ENCODE measurements at regions not wholly inside any gene's neighbourhood (a gene's known extent, or its start where the extent isn't known, plus 50 kb on each side); places are given as distances from the start of the nearest gene placed in this dataset.

GRCh38 chr14:83007641-83008225 lies 1474.1 kb upstream of the SEL1L start:
- H3K36me3 Mint-ChIP-seq (ENCODE audit: insufficient read depth) = no peaks in the 10 kb centered on the region
- DNase-seq = no peak
- ATAC-seq = no peak
- no peaks in the 10 kb centered on the region for H3K4me1 Mint-ChIP-seq (ENCODE audit: low read depth)
- no peaks in the 10 kb centered on the region for H3K27me3 Mint-ChIP-seq (ENCODE audit: low read depth)
- H3K4me3 Mint-ChIP-seq = no peak overlapping the region
- H3K9me3 Mint-ChIP-seq = peaks cover 11% of the 10 kb centered on the region

GRCh38 chr14:83017296-83017695 lies 1483.6 kb upstream of the SEL1L start:
- ATAC-seq (no peak), DNase-seq (no peak)
- Mint-ChIP-seq H3K4me3 (no peak overlapping the region), H3K27me3 (ENCODE audit: low read depth) (no peaks in the 10 kb centered on the region), H3K9me3 (peaks cover 25% of the 10 kb centered on the region), H3K4me1 (ENCODE audit: low read depth) (no peaks in the 10 kb centered on the region), H3K36me3 (ENCODE audit: insufficient read depth) (no peaks in the 10 kb centered on the region)

- DNase-seq (no peak), ATAC-seq (no peak)
- Mint-ChIP-seq H3K27me3 (ENCODE audit: low read depth) (no peaks in the 10 kb centered on the region), H3K36me3 (ENCODE audit: insufficient read depth) (no peaks in the 10 kb centered on the region), H3K9me3 (peaks cover 26% of the 10 kb centered on the region), H3K4me1 (ENCODE audit: low read depth) (no peaks in the 10 kb centered on the region), H3K4me3 (no peak overlapping the region)
Measured at GRCh38 chr14:83019744-83020414, 1486.2 kb upstream of the SEL1L start.

DNA sequence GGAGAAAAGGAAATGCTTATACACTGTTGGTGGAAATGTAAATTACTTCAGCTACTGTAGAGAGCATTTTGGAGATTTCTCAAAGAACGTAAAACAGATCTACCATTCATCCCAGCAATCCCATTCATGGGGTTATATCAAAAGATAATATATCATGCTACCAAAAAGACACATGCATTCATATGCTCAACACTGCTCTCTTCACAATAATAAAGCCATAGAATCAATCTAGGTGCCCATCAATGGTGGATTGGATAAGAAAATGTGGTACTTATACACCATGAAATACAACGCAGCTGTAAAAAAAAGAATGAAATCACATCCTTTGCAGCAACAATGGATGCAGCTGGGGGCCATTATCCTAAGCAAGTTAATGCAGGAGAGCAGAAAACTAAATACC lies 1487.7 kb upstream of the SEL1L start:
- DNase-seq (no peak), ATAC-seq (no peak)
- Mint-ChIP-seq H3K36me3 (ENCODE audit: insufficient read depth) (no peaks in the 10 kb centered on the region), H3K9me3 (peaks cover 35% of the 10 kb centered on the region), H3K27me3 (ENCODE audit: low read depth) (no peaks in the 10 kb centered on the region), H3K4me3 (no peak overlapping the region), H3K4me1 (ENCODE audit: low read depth) (no peaks in the 10 kb centered on the region)

DNA sequence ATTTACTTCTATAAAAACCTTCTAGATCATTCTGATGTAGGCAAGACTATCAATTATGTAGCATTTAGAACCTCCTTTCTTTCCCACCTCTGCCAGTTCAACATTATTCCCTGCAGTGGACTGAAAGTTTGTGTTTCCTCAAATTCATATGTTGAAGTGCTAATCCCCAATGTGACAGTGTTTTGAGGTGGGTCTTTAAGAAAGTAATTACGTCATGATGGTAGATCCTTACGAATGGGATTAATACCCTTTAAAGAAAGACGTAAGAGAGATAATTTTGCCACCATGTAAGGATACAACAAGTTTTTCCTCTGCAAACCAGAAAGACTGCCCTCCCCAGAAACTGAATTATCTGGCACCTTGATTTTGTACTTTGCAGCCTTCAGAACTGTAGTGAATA lies 1489.7 kb upstream of the SEL1L start:
- no peak overlapping the region for H3K4me3 Mint-ChIP-seq
- no peaks in the 10 kb centered on the region for H3K27me3 Mint-ChIP-seq (ENCODE audit: low read depth)
- H3K9me3 Mint-ChIP-seq = peaks cover 33% of the 10 kb centered on the region
- no peaks in the 10 kb centered on the region for H3K4me1 Mint-ChIP-seq (ENCODE audit: low read depth)
- H3K36me3 Mint-ChIP-seq (ENCODE audit: insufficient read depth) = no peaks in the 10 kb centered on the region
- ATAC-seq (no peak), DNase-seq (no peak)

DNA sequence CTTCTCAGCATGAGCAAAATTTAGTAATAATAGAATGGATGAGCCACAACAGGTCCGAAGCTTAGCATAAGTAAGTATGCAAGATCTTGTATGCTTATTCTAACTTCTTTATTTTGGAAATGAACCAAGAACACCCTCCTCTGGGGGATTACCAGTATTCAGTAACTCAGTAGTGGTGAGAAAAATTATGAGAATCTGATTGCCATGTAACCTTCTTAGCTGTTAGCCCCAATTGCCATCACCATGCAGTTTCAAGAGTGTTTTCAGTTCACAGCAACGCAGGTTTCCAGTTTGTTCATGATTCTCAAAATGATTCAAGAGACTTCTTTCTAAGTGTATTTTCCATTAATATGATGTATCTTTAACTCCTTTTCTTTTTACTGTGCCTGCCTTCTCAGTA lies 1507.6 kb upstream of the SEL1L start:
- ATAC-seq = no peak
- Mint-ChIP-seq H3K9me3 (peaks cover 8% of the 10 kb centered on the region), H3K4me1 (ENCODE audit: low read depth) (no peaks in the 10 kb centered on the region), H3K36me3 (ENCODE audit: insufficient read depth) (no peaks in the 10 kb centered on the region), H3K4me3 (no peak overlapping the region), H3K27me3 (ENCODE audit: low read depth) (no peaks in the 10 kb centered on the region)
- no peak for DNase-seq

GRCh38 chr14:83042858-83043257 lies 1509.2 kb upstream of the SEL1L start:
- H3K4me1 Mint-ChIP-seq (ENCODE audit: low read depth) = no peaks in the 10 kb centered on the region
- H3K27me3 Mint-ChIP-seq (ENCODE audit: low read depth) = no peaks in the 10 kb centered on the region
- ATAC-seq = no peak
- H3K4me3 Mint-ChIP-seq = no peak overlapping the region
- H3K36me3 Mint-ChIP-seq (ENCODE audit: insufficient read depth) = no peaks in the 10 kb centered on the region
- peaks cover 8% of the 10 kb centered on the region for H3K9me3 Mint-ChIP-seq
- no peak for DNase-seq

DNA sequence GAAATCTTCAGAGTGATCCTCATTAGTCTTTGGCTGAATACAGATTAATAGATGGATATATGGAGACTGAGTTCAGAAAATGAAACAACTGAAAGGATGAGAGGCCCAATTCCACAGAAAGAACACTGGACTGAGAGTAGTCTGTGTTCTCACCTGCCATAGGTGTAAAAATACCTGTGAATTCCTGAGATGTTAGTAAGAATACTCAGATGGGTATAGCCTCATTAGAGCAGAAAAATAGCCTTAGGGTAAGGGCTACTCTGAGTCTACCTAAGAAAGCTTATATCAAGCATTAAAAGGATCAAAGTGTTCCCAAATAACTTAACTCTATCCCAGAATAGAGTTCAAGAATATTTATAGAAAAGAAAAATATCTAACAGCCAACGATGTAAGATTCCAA lies 1510.3 kb upstream of the SEL1L start:
- ATAC-seq = no peak
- H3K27me3 Mint-ChIP-seq (ENCODE audit: low read depth) = no peaks in the 10 kb centered on the region
- no peaks in the 10 kb centered on the region for H3K4me1 Mint-ChIP-seq (ENCODE audit: low read depth)
- no peak overlapping the region for H3K4me3 Mint-ChIP-seq
- H3K36me3 Mint-ChIP-seq (ENCODE audit: insufficient read depth) = no peaks in the 10 kb centered on the region
- DNase-seq = no peak
- H3K9me3 Mint-ChIP-seq = peaks cover 8% of the 10 kb centered on the region

DNA sequence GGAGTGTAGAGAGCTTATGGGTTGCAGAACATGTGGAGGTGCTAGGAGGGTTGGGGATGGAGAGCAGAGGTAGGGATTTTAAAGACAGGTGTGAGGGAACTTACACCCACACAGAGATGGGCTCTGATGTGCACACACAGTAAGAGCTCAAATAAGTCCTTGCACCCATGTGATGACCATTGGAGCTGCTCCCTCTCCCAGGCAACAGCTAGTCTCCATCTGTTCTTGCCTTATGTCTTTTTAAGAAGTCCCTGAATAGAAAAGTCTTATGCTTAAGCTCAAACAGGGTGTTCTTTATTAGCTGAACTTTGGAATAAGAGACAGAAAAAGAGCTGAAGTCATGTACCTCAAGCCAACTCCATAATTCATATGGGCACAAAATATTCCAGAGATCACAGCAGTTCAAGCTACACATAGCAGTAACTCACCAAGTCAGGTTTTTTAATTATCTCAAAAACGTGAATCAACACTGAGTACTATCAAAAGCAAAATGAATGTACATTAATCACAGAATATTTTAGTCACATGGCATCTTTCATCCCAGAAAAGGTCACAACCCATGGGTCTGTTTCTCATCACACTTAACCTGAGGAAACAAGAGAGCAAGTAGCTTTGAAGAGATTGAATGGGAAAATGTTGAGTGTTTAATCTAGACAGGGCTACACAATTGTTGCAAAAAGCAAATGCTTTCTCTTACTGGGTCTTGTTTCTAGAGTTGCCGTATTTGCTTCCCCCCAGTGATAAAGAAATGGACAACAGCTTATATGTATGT lies 1513.6 kb upstream of the SEL1L start:
- ATAC-seq = no peak
- no peaks in the 10 kb centered on the region for H3K27me3 Mint-ChIP-seq (ENCODE audit: low read depth)
- peaks cover 20% of the 10 kb centered on the region for H3K9me3 Mint-ChIP-seq
- H3K4me3 Mint-ChIP-seq = no peak overlapping the region
- H3K4me1 Mint-ChIP-seq (ENCODE audit: low read depth) = no peaks in the 10 kb centered on the region
- DNase-seq = no peak
- no peaks in the 10 kb centered on the region for H3K36me3 Mint-ChIP-seq (ENCODE audit: insufficient read depth)

DNA sequence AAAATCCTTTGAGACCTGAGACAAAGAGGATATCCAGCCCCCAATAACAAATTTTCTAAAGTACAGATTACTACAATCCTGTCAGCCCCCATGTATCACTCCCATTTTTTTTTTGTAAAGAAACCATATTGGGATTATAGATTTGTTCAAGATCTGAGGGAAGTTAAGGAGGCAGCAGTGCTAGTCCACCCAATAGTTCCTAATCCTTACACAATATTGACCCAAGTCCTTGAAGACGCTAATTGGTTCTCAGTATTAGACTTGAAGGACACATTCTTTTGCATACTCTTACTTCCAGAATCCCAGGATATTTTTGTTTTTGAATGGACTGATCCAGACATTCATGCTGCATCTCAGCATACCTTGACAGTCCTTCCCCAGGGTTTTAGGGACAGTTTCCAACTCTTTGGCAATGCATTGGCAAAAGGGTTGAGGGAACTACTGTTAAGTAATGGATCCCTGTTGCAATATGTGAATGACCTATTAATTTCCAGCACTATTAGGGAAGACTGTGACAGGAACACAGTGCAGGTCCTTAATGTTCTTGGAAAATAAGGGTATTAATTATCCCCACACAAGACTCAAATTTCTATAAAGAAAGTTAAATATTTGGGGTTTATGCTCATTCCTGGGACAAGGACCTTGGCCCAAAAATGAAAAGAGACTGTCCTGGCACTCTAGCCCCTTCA lies 1519.5 kb upstream of the SEL1L start:
- Mint-ChIP-seq H3K36me3 (ENCODE audit: insufficient read depth) (no peaks in the 10 kb centered on the region), H3K9me3 (peaks cover 33% of the 10 kb centered on the region), H3K4me3 (no peak overlapping the region), H3K4me1 (ENCODE audit: low read depth) (no peaks in the 10 kb centered on the region), H3K27me3 (ENCODE audit: low read depth) (no peaks in the 10 kb centered on the region)
- DNase-seq (no peak), ATAC-seq (no peak)

GRCh38 chr14:83058068-83058467 lies 1524.4 kb upstream of the SEL1L start:
- ATAC-seq (no peak), DNase-seq (no peak)
- H3K9me3 Mint-ChIP-seq = peaks cover 18% of the 10 kb centered on the region

GRCh38 chr14:83071888-83072501 lies 1538.3 kb upstream of the SEL1L start:
- ATAC-seq (no peak), DNase-seq (no peak)
- Mint-ChIP-seq H3K27me3 (ENCODE audit: low read depth) (no peaks in the 10 kb centered on the region), H3K4me3 (no peak overlapping the region), H3K36me3 (ENCODE audit: insufficient read depth) (no peaks in the 10 kb centered on the region), H3K9me3 (peaks cover 4% of the 10 kb centered on the region), H3K4me1 (ENCODE audit: low read depth) (no peaks in the 10 kb centered on the region)

More at GRCh38 chr14:83058068-83058467, 1524.4 kb upstream of the SEL1L start:
- no peaks in the 10 kb centered on the region for H3K4me1 Mint-ChIP-seq (ENCODE audit: low read depth)
- no peaks in the 10 kb centered on the region for H3K27me3 Mint-ChIP-seq (ENCODE audit: low read depth)
- H3K4me3 Mint-ChIP-seq = no peak overlapping the region
- H3K36me3 Mint-ChIP-seq (ENCODE audit: insufficient read depth) = no peaks in the 10 kb centered on the region

- H3K36me3 Mint-ChIP-seq (ENCODE audit: insufficient read depth) = no peaks in the 10 kb centered on the region
- ATAC-seq = no peak
- no peak for DNase-seq
- H3K27me3 Mint-ChIP-seq (ENCODE audit: low read depth) = no peaks in the 10 kb centered on the region
- no peaks in the 10 kb centered on the region for H3K4me1 Mint-ChIP-seq (ENCODE audit: low read depth)
- H3K9me3 Mint-ChIP-seq = peaks cover 20% of the 10 kb centered on the region
- H3K4me3 Mint-ChIP-seq = no peak overlapping the region
Measured at GRCh38 chr14:83085136-83085535, 1551.5 kb upstream of the SEL1L start.

GRCh38 chr14:83085725-83086124 lies 1552.1 kb upstream of the SEL1L start:
- peaks cover 15% of the 10 kb centered on the region for H3K9me3 Mint-ChIP-seq
- no peak for ATAC-seq

More at GRCh38 chr14:83085725-83086124, 1552.1 kb upstream of the SEL1L start:
- H3K4me3 Mint-ChIP-seq = no peak overlapping the region
- no peak for DNase-seq
- no peaks in the 10 kb centered on the region for H3K4me1 Mint-ChIP-seq (ENCODE audit: low read depth)
- no peaks in the 10 kb centered on the region for H3K27me3 Mint-ChIP-seq (ENCODE audit: low read depth)
- H3K36me3 Mint-ChIP-seq (ENCODE audit: insufficient read depth) = no peaks in the 10 kb centered on the region
